Fibroblast of pulmonary artery (primary cell): ENCODE measurements at regions not wholly inside any gene's neighbourhood (a gene's known extent, or its start where the extent isn't known, plus 50 kb on each side); places are given as distances from the start of the nearest gene placed in this dataset.
A peak's percentile ranks its signal among the peaks of the same experiment; 100 is the strongest.

Experiments used
- DNase-seq: peaks from one replicate; pipeline ENCODE4 v3.0.0-alpha.2; 2010; ENCODE audit warnings: low read depth
- H3K4me3 ChIP-seq: replicated peaks from 2 replicates; pipeline ENCODE4 v1.5.1; 2011; ENCODE audit warnings: low read depth, mild to moderate bottlenecking, control low read depth, low read length, moderate library complexity
- CTCF ChIP-seq: IDR thresholded peaks from 2 replicates; pipeline ENCODE4 v1.5.1; 2011; ENCODE audit warnings: mild to moderate bottlenecking, control low read depth, low read length, inconsistent platforms; ENCODE audit errors: missing control alignments

- no peak for DNase-seq
- no peak for TF ChIP-seq CTCF
- H3K4me3 ChIP-seq: no peak overlapping the region
Measured at GRCh38 chr12:71071536-71072097, 86.2 kb downstream of the TSPAN8 start.

- DNase-seq: no peak
- no peak overlapping the region for H3K4me3 ChIP-seq
- no peak for TF ChIP-seq CTCF
Measured at GRCh38 chr12:71070416-71071128, 87.2 kb downstream of the TSPAN8 start.

- peak; percentile 55 for DNase-seq
- no peak for TF ChIP-seq CTCF
- no peak overlapping the region for H3K4me3 ChIP-seq
Measured at GRCh38 chr12:71069311-71069710, 88.5 kb downstream of the TSPAN8 start.

- TF ChIP-seq CTCF: no peak
Measured at GRCh38 chr12:71063087-71063486, 94.7 kb downstream of the TSPAN8 start.

GRCh38 chr12:71061451-71061850, 96.3 kb downstream of the TSPAN8 start:
- no peak for TF ChIP-seq CTCF
- H3K4me3 ChIP-seq: no peak overlapping the region
- DNase-seq: no peak

More at GRCh38 chr12:71063087-71063486, 94.7 kb downstream of the TSPAN8 start:
- no peak for DNase-seq
- no peak overlapping the region for H3K4me3 ChIP-seq

GRCh38 chr12:71060426-71060825, 97.4 kb downstream of the TSPAN8 start:
- no peak overlapping the region for H3K4me3 ChIP-seq
- no peak for TF ChIP-seq CTCF
- DNase-seq: no peak

- peak; percentile 31 for DNase-seq
- no peak overlapping the region for H3K4me3 ChIP-seq
- TF ChIP-seq CTCF: no peak
Measured at GRCh38 chr12:71057330-71057729, 100.5 kb downstream of the TSPAN8 start.
